Forelimb muscle (tissue), 1 donor: ENCODE measurements at regions not wholly inside any gene's neighbourhood (a gene's known extent, or its start where the extent isn't known, plus 50 kb on each side); places are given as distances from the start of the nearest gene placed in this dataset.

Experiments
- DNase-seq: peaks from one replicate; pipeline ENCODE4 v3.0.0-alpha.2; 2013; ENCODE audit warnings: low read depth

- DNase-seq = no peak
Measured at GRCh38 chr9:27749838-27750237, 176.6 kb upstream of the C9orf72 start.

DNA sequence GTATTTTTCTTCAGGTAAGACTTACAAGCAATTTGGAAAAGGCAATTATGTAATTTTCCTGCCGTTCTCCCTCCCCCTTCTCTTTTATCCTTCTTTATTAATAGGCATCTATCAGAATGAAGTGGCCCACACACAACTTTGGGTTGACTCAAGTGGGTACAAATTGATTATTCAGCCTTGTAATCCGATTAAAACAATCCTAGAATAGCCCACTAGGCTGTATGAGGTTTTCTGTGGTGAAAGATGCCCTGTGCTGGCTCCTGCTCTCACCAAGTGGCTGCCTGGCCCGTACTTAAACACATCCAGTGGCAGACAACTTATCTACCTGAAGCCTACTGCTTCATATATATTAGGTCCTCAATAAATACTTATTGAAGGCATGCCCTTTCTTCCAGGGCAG, 177.3 kb upstream of the C9orf72 start:
- DNase-seq = no peak

GRCh38 chr9:27752069-27752468, 178.8 kb upstream of the C9orf72 start:
- DNase-seq = no peak

DNA sequence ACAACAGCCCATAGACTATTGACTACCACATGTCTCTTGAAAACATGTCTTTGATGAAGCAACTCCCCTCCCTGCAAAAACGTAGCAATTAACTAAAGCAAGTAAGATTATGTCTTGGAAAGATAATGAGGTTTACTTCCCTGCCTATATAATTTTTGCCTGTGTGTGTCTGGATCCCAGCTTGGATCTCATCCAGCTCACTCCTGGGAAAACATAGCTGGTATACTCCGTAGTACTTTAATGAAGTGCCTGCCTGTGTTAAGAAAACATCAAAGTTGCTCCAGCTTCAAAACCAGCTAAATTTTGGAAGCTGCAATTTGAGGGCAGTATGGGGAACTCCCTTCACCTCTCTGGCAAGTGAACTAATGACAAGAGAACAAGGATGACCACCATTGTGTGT, 182.6 kb upstream of the C9orf72 start:
- no peak for DNase-seq

DNA sequence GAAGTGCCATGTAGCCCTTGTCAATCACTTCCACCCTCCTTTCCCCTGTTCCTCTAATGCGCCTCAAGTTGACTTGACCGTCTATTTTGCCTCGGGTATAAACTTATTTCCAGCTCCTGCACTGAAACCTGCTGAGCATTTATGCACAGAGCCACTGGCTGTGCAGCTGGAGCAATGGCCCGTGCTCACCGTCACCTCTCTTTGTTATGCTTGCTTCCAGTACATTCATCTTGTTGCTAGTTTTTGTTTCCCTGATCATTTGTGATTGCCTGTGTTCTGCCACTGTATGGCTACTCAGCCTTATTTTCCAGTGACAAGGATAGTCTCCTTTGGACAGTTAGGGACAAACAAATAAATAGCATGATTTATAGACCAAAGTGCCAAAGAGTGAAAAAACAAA, 183.1 kb upstream of the C9orf72 start:
- DNase-seq = no peak

DNA sequence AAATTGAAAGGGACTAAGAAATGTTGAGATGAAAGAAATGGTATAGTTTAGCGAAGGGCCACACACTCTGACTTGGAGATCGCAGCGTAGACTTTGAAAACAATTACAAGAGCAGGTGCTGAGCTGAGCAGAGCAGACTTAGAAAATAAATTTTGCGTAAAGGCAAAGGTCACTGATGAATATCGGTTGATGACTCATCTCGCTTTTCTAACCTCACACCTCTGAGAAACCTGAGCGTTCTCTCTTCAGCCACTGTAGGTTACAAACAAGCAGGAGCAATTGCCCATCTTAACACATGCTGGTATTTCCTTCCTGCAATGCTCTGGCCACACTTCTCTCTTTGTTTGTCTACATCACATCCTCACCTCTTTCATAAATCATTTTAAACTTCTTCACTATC, 190.6 kb upstream of the C9orf72 start:
- DNase-seq = no peak

GRCh38 chr9:27765266-27766072, 192.2 kb upstream of the C9orf72 start:
- no peak for DNase-seq

- DNase-seq = no peak
Measured at GRCh38 chr9:27766073-27766835, 193.0 kb upstream of the C9orf72 start.

GRCh38 chr9:27768781-27769180, 195.5 kb upstream of the C9orf72 start:
- DNase-seq = no peak

- no peak for DNase-seq
Measured at GRCh38 chr9:27770541-27770940, 197.3 kb upstream of the C9orf72 start.

DNA sequence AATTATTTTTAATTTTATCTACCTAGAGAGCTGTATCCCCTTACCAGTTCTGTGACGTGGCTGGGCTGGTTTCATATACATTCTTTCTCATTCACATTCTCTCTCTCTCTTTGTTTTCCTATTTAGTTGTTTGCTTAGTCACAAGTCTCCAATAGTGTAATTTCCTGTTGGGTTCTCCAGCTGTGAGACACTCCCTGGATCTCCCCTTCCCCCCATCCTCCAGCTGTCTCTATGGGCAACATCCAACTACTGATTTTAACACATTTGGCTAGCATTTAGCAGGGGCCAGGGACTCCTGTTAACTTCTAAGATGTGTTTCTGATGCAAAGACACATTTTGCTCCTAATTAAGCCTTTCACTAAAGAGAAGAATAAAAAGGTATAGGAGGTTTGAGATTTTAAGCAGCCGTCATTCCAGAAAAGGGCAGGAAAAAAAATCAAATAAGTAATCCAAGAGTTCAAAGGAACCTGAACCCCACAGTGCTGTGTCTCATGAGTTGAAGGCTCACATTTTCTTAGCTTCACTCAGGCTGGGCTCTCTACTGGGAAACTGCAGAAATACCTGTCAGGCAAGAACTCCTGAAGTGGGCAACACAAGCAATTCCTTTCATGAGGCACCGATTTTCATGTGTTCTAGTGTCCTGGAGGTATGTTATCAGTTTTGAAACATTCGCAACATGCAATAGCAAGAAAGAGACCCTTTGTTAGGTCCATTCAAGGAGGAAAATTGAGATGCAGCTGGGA, 198.7 kb upstream of the C9orf72 start:
- peak; percentile 32 for DNase-seq

DNA sequence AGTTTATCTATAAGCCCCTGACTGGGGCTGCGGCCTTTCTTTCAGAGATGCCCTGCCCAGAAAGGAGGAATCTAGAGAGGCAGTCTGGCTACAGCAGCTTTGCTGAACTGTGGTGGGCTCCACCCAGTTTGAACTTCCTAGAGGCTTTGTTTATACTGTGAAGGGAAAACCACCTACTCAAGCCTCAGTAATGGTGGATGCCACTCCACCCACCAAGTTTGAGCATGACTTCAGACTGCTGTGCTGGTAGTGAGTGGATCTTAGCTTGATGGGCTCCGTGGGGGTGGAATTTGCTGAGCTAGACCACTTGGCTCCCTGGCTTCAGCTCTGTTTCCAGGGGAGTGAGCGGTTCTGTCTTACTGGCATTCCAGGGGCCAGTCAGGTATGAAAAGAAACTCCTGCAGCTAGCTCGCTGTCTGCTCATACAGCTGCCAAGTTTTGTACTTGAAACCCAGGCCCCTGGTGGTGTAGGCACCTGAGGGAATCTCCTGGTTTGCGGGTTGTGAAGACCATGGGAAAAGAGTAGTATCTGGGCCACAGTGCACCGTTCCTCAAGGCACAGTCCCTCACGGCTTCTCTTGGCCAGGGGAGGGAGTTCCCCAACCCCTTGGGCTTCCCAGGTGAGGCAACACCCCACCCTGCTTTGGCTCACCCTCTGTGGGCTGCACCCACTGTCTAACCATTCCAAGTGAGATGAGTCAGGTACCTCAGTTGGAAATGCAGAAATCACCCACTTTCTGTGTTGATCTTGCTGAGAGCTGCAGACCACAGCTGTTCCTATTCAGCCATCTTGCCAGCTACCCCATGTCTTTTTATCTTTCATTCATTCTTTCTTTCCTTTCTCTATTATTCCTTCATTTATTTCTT, 211.8 kb upstream of the C9orf72 start:
- no peak for DNase-seq

DNA sequence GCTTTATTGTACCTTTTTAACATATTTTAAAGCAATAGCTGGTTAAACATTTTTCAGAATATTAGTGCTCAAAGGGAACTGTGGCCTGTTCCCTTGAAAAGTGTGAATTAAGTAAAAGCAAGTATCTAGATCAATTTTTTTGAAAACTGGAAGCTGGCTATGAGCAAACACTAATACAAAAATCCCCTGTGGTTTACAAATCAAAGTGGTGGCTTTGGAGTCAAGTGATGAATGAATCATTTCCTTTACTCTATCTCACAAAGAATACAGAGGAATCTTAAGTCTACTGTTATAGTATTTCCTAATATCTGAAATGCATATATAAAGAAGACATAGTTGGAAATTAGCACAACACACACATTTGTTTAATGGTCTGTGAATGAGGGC, 212.4 kb upstream of the C9orf72 start:
- DNase-seq = no peak

GRCh38 chr9:27787891-27788290, 214.6 kb upstream of the C9orf72 start:
- no peak for DNase-seq

- DNase-seq = no peak
Measured at GRCh38 chr9:27791311-27791710, 218.0 kb upstream of the C9orf72 start.

DNA sequence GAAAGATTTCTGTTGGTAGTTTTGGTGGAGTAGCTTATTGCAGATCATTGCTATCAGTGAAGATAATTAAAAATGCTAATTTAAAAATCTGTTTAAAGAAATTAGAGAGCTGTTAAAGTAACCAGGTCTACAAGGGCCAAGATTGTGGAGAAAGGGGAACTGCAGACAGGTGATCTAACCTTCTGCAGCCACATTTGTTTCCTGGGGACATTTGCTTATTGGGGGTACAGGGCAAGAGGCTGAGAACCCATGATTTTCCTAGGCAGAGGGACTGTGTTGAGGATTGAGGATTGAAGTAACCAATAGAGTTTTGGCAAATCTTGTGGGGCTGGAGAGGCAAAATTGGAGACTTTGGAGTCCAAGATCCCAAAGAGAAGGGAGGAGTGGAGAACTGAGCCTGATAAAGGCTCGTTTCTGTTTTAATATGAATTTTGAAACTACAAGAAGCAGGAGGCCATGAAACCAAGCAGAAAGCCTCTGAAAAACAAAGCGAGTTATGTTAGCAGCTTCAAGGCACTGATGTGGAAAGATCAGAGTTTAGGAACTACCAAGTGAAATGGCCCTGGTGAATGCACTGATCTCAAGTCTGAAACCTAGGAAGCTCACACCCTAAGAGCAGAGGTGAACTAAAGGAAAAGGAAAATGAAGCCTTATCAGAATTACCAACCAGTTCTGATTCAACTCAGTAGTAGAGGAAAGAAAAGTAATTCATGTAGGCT, 219.8 kb upstream of the C9orf72 start:
- DNase-seq = no peak

- no peak for DNase-seq
Measured at GRCh38 chr9:27799326-27799725, 226.0 kb upstream of the C9orf72 start.

- DNase-seq = no peak
Measured at GRCh38 chr9:27800159-27800558, 226.9 kb upstream of the C9orf72 start.

GRCh38 chr9:27800692-27801370, 227.6 kb upstream of the C9orf72 start:
- no peak for DNase-seq

GRCh38 chr9:27801545-27801944, 228.3 kb upstream of the C9orf72 start:
- DNase-seq = no peak
